HG03045 (cell line): ENCODE measurements at regions not wholly inside any gene's neighbourhood (a gene's known extent, or its start where the extent isn't known, plus 50 kb on each side); places are given as distances from the start of the nearest gene placed in this dataset.
"Not testable (repeated sequence)": the region's sequence is repeated elsewhere in the genome, so short reads cannot be mapped to it uniquely, and the experiment has no call there.

Experiments
- ATAC-seq: cut with Tn5 transposase; IDR thresholded peaks from one replicate; pipeline ENCODE4 v1.9.1; 2021; ENCODE audit warnings: mild to moderate bottlenecking, moderate library complexity; ENCODE audit not compliant: unreplicated experiment

DNA sequence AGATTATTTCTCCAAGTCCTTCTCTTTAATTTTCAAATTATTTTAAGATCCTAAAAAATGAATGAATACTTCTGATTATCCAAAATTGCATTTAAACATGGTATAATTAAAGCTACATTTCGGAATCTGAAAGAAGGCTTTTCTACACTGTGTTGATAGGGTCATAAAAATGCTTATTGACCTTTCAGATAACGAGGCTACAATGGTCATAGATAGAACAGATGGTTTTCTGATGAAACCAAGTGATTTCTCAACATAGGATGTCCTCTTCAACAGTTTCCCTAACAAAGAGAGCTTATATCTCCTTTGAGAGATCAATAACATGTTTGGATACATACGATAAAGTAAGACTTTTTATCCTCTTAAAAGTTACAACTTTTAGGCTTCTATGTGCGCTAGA lies 201.1 kb downstream of the PTH2R start:
- no peak for ATAC-seq

DNA sequence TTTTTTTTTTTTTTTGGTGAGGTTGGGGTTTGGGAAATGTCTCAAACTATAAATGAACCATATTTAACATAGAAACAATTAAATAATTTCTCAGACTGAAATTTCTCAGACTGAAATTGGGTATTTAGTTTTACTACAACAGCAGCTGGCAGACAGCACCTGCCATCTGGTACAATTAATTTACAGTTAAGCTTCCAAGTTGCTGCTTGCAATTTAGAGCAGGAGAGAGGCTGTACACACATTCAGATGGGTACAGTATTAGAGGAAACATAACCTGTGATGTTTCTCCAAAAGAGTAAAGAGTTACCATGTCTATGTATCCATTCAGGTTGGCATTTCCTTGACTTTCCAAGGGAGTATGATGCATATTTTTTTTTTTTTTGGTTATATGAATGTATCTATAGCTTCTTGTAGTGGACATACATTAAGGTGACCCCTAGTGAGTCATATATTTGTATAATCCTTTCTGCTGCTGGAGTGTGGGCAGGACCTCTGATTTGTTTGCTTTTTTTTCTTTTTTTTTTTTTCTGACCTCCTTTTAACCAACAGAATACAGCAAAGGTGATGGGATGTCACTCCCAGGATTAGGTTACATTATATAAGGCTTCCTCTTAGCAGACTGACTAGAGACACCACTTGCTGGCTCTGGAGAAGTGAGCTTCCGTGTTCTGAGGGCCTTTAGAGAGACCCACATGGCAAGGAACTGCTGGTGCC lies 201.7 kb downstream of the PTH2R start:
- no peak for ATAC-seq

GRCh38 chr2:208609166-208609804 lies 202.7 kb downstream of the PTH2R start:
- ATAC-seq, result no peak

- not testable (repeated sequence) for ATAC-seq
Measured at GRCh38 chr2:208615675-208616074, 209.1 kb downstream of the PTH2R start.

DNA sequence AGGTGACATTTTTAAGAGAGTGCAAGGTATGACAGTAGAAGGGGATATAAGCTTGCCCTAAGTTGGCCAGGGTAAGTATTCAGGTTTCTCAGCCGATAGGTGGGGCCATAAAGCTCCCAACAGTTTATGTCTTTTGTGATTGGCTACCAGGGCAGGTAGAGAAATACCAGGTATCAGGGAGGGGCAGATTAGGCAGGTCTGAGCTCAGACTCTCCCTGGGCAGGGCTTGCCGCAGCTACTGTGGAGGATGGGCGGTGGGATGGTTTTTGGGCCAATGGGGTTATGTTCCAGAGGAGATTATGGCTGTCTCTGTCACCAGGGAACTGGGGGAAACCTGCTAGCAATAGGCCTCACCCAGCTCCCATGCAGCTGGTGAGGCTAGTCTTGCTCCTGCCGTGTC lies 211.6 kb downstream of the PTH2R start:
- no peak for ATAC-seq

- no peak for ATAC-seq
Measured at GRCh38 chr2:208619993-208620392, 213.4 kb downstream of the PTH2R start.

DNA sequence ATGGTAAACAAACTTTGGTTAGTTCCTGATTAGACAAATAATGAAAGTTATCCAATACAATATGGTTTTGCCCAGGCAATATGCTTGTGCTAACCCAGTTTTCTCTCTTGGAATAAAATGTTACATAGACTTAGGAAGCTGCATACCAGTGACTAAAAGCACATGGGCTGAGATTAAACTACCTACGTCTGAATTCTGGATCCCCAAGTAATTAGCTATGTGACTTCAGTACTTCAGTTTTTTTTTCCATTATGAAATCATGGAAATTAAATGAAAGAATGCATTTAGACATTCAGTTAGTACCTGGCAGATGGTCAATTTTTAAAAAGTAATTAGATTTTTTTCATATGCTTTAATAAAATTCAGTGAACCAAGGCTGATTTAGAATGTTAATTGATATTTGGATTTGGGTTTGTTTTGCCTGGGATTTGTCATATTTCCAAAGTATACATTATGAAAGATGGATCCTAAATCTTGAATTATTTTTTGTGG lies 213.9 kb downstream of the PTH2R start:
- no peak for ATAC-seq

DNA sequence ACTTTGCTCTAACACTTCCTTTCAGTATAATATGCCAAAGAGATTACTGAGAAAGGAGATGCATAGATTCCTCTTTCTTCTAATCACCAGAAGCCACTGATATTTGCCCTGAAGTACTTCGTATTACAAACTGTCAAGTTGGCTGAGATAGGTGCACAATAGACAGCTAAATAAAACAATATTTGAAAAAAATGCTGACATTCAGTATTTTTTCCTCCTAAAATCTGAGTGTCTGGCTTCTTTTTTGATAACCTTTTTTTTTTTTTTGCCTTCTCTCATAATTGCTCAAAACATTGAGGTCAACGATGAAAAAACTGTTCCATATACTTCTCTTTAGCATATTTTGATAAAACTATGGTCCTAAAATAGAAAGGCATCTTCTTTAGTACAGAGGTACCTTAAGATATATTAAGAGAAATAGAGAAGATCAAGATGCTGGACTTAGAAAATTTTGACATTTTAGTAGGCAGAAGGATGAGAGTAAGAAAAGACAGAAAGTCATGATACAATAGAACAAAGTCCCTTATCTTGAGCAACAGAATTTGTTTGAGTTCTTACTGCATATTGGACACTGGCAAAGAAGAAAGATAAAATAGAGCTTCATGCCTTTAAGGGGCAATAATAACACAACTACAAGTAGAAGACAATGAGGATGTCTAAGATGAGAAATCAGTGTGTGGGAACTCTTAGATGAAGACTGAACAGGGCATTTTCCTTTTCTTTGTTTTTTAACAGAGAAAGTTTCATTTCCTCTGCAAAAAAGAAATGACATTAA lies 220.7 kb downstream of the PTH2R start:
- ATAC-seq, result no peak

DNA sequence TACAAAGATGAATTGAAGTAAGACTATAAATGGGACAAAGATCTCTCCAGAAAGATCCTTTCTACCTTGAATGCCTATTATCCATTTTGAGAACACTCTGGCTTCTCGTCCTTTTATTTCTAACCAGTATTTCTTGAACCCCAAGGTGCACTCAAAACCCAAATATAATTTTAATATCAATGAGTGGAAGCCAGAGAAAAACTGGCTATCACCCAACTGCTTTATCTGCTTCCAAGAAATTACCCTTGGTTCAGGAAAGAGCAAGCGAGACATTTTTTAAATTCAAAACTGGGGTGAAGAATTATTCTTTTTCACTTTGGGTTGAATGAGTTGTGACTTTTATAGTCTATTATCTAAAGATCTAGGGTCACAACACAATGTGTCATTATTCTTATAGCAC lies 221.3 kb downstream of the PTH2R start:
- ATAC-seq, result no peak

- ATAC-seq, result no peak
Measured at GRCh38 chr2:208638059-208638458, 231.5 kb downstream of the PTH2R start.

DNA sequence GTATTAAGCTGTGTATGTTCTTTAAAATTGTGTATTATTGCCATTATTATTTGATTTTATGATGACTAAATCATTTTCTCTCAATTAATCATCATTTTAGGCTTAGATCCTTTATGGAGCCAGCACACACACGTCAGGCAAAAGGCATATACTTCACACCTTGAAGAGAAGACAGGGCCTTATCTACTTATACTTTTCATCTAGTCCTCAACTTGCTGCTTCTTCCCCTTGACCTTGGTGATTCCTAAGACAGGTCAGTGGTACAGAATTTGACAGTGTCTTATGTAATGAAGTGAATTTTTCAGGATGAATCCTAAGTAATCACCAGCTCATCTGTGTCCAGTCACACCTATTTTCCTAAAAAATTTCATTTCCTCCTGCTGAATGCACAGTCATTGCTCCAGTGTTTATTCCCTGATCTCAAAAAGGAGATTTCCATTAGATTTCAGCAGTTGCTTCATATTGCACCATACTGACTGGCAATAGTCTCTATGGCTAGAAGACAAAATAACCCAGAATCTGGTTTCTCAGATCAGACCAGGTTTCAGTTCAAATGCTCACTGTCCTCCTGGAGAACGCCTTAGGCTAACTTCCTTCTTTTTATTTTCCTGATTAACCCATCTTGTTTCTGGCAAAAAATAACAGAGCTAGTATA lies 235.7 kb downstream of the PTH2R start:
- ATAC-seq, result no peak

DNA sequence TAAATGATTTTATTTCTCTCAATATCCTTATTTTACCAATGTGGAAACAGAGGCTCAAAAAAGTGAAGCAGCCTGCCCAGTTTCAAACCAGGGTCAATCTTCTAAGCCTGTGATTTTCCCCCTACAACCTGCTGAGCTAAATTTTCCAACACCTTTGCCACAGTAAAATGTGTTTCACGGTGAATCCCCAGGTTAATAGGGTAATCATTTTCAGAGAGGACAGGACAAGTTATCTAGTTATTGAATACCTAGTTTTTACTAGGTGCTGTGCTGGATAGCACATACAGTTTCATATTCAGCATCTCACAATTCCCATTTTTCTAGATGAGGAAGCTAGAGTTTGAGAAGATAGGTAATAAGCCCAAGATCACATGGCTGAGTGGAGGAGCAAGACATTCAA lies 236.6 kb downstream of the PTH2R start:
- no peak for ATAC-seq

GRCh38 chr2:208645226-208645625 lies 238.6 kb downstream of the PTH2R start:
- ATAC-seq, result no peak

DNA sequence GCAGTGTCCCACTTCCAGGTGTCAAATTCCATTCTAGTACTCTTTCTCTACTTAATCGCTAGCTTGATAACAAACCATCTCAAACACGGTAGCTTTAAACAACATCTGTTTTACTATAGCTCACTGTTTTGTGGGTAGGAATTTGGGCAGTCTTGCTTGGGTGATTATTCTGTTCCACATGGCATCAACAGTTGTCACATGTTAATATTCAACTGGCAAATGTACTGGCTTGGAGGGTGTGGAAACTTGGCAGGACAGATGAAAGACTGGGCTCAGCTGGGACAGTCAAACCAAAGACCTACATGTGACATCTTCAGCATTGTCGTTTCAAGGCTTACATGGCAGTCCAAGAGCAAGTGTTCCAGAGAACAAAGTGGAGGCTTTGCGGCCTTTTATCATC lies 241.8 kb downstream of the PTH2R start:
- ATAC-seq, result no peak

GRCh38 chr2:208653383-208653782 lies 246.8 kb downstream of the PTH2R start:
- no peak for ATAC-seq

GRCh38 chr2:208654056-208654455 lies 247.5 kb downstream of the PTH2R start:
- no peak for ATAC-seq

DNA sequence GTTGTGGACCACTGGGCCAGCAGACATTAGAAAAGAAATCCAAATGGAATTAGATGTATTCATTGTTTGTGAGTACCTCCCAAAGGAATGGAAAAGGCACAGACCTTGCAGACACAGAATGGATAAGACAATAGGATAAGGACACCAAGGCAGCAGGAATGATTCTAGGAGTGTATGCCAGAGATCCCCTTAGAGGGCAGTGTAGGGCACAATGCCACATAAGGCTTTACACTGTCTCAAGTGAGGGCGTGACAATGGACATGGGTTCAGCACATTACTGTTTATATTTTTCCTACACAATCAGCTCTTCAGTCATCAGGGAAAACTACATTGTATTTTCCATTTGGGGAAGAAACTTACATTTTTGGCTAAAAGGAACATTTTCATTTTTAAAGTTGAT lies 250.9 kb downstream of the PTH2R start:
- ATAC-seq, result no peak

DNA sequence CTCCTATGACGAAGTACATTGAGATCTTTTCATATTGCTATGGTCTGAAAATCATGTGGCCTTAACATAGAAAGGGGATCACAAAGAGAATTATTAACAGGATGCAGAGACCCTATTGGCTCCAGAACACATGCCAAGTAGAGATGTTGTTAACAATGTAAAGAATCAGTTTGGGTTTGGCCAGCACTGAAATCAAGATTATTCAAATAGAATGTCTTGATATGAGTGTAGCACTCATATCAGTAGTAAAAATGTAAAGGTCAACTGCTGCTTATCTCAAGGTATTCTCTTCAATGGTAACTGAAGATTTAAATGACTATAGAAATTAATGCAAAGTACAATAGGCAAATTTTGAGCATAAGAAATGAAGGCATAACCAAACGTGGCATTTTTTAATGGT lies 262.8 kb downstream of the PTH2R start:
- ATAC-seq, result no peak

DNA sequence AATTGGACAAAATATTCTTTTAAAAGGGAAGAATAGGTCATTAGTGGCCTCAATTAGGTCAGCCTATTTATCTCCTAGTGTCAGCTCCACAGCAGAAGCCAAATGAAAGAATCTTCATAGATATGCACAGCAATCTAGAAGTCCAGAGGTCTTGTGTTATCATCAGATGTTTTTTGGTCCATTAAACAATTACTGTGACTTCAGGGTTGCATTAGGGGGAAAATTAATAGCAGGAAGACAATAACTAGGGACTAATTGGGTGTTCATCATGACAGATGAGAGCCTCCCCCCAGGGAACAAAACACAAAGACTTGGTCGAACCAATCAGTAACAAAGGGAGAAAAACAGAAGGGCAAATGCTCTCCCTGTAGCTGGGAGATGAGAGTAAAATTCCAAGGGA lies 264.7 kb downstream of the PTH2R start:
- ATAC-seq, result no peak

- ATAC-seq, result no peak
Measured at GRCh38 chr2:208671886-208672680, 265.5 kb downstream of the PTH2R start.

DNA sequence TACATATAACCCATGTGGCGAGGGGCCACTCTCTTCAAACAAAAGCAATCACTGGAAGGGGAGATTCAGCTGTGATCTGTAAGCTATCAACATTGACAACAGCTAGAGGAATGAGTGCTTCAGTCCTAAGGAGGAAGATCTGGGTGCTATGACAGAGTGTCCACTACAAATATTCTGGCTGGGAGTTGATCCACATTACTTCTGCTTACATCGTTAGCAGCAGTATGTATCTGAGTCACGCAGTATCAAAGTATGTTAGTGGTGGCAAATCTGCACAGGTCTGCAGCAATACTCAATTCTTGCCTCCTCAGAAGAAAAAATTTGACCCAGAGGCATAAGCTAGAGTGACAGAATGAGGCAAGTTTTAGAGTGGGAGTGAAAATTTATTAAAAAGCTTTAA lies 267.0 kb downstream of the PTH2R start:
- ATAC-seq, result no peak
